HEK293 (cell line): ENCODE measurements at regions not wholly inside any gene's neighbourhood (a gene's known extent, or its start where the extent isn't known, plus 50 kb on each side); places are given as distances from the start of the nearest gene placed in this dataset.

Experiments used
- CTCF ChIA-PET: fragments of 350-600 bp; formaldehyde crosslinking; extraction: SDS; loops from one replicate; lab custom pipeline; 2021; ENCODE audit warnings: antibody characterized with exemption; lab: Yijun Ruan, JAX
- POLR2A ChIA-PET: fragments of 300-600 bp; formaldehyde crosslinking; extraction: SDS; loops from one replicate; lab custom pipeline; 2020; ENCODE audit warnings: antibody characterized with exemption, inconsistent platforms; lab: Yijun Ruan, JAX
- H3K27ac ChIP-seq: fragments of 200-500 bp; sonication (Bioruptor generic); 2 replicates; pipeline ENCODE4 v1.5.1; 2014; ENCODE audit warnings: low read depth, low read length, control low read depth, inconsistent platforms; ENCODE audit errors: extremely low read depth
- H3K36me3 ChIP-seq, 2 experiments: fragments of 200-500 bp in 1 of 2; sonication (Bioruptor generic) in 1 of 2; 1 replicate in 1 of 2; 2 replicates in 1 of 2; pipeline ENCODE4 v1.5.1; 2014 to 2017; ENCODE audit warnings: inconsistent platforms in 2 of 2, low read length in 2 of 2; ENCODE audit not compliant: control insufficient read depth in 2 of 2, insufficient read depth in 1 of 2
- H3K4me1 ChIP-seq: fragments of 200-500 bp; sonication (Bioruptor generic); 2 replicates; pipeline ENCODE4 v1.5.1; 2014; ENCODE audit warnings: mild to moderate bottlenecking, low read length, inconsistent platforms; ENCODE audit not compliant: control insufficient read depth, insufficient read depth
- H3K4me3 ChIP-seq: 2 replicates; pipeline ENCODE4 v1.5.1; 2011; ENCODE audit warnings: low read depth, mild to moderate bottlenecking, control low read depth, low read length, moderate library complexity
- H3K9me3 ChIP-seq: fragments of 200-500 bp; sonication (Bioruptor generic); 2 replicates; pipeline ENCODE4 v1.5.1; 2014; ENCODE audit warnings: low read depth, low read length, inconsistent platforms; ENCODE audit not compliant: control insufficient read depth, insufficient read depth
- MYNN ChIP-seq: fragments of 450-650 bp; formaldehyde crosslinking; IDR thresholded peaks from 2 replicates; pipeline ENCODE4 v1.5.1; 2016; ENCODE audit warnings: missing biosample characterization, missing genetic modification characterization, borderline replicate concordance
- PRDM1 ChIP-seq: fragments of 450-650 bp; formaldehyde crosslinking; IDR thresholded peaks from 2 replicates; pipeline ENCODE4; 2016; ENCODE audit warnings: missing biosample characterization, missing genetic modification characterization
- RBAK ChIP-seq: fragments of 450-650 bp; formaldehyde crosslinking; IDR thresholded peaks from 2 replicates; pipeline ENCODE4 v1.5.1; 2016; ENCODE audit warnings: missing biosample characterization, missing genetic modification characterization
- REPIN1 ChIP-seq: fragments of 450-650 bp; formaldehyde crosslinking; IDR thresholded peaks from 2 replicates; pipeline ENCODE4 v1.5.1; 2017; ENCODE audit warnings: missing biosample characterization, missing genetic modification characterization, low read depth
- YY1 ChIP-seq: fragments of 450-650 bp; formaldehyde crosslinking; IDR thresholded peaks from 2 replicates; pipeline ENCODE4 v1.5.1; 2018; ENCODE audit warnings: missing biosample characterization, missing genetic modification characterization
- YY2 ChIP-seq: fragments of 450-650 bp; formaldehyde crosslinking; IDR thresholded peaks from 2 replicates; pipeline ENCODE4 v1.5.1; 2016; ENCODE audit warnings: missing biosample characterization, missing genetic modification characterization
- ZBTB1 ChIP-seq: fragments of 450-650 bp; formaldehyde crosslinking; IDR thresholded peaks from 2 replicates; pipeline ENCODE4 v1.5.1; 2016; ENCODE audit warnings: missing biosample characterization, missing genetic modification characterization
- ZBTB7A ChIP-seq: fragments of 450-650 bp; formaldehyde crosslinking; IDR thresholded peaks from 2 replicates; pipeline ENCODE4 v1.5.1; 2016; ENCODE audit warnings: low read depth, missing biosample characterization, missing genetic modification characterization
- ZFP69B ChIP-seq: fragments of 450-650 bp; formaldehyde crosslinking; IDR thresholded peaks from 2 replicates; pipeline ENCODE4 v1.5.1; 2016; ENCODE audit warnings: missing biosample characterization, missing genetic modification characterization
- ZNF148 ChIP-seq: fragments of 450-650 bp; formaldehyde crosslinking; IDR thresholded peaks from 2 replicates; pipeline ENCODE4 v1.5.0; 2017; ENCODE audit warnings: missing biosample characterization, missing genetic modification characterization, borderline replicate concordance
- ZNF155 ChIP-seq: fragments of 450-650 bp; formaldehyde crosslinking; IDR thresholded peaks from 2 replicates; pipeline ENCODE4 v1.5.1; 2016; ENCODE audit warnings: missing biosample characterization, missing genetic modification characterization
- ZNF223 ChIP-seq: fragments of 450-650 bp; formaldehyde crosslinking; IDR thresholded peaks from 2 replicates; pipeline ENCODE4 v1.5.1; 2016; ENCODE audit warnings: missing biosample characterization, missing genetic modification characterization
- ZNF239 ChIP-seq: fragments of 450-650 bp; formaldehyde crosslinking; IDR thresholded peaks from 2 replicates; pipeline ENCODE4 v1.5.1; 2016; ENCODE audit warnings: missing biosample characterization, missing genetic modification characterization
- ZNF24 ChIP-seq: fragments of 450-650 bp; formaldehyde crosslinking; IDR thresholded peaks from 2 replicates; pipeline ENCODE4 v1.5.1; 2016; ENCODE audit warnings: missing biosample characterization, missing genetic modification characterization
- ZNF433 ChIP-seq: fragments of 450-650 bp; formaldehyde crosslinking; IDR thresholded peaks from 2 replicates; pipeline ENCODE4 v1.5.1; 2016; ENCODE audit warnings: missing biosample characterization, missing genetic modification characterization, low read depth
- ZNF548 ChIP-seq: fragments of 450-650 bp; formaldehyde crosslinking; IDR thresholded peaks from 2 replicates; pipeline ENCODE4 v1.5.1; 2016; ENCODE audit warnings: missing biosample characterization, missing genetic modification characterization
- ZNF555 ChIP-seq: fragments of 450-650 bp; formaldehyde crosslinking; conservative IDR thresholded peaks from 2 replicates; pipeline ENCODE4 v1.5.1; 2017; ENCODE audit warnings: missing biosample characterization, mild to moderate bottlenecking, missing genetic modification characterization, inconsistent platforms
- ZNF610 ChIP-seq: fragments of 450-650 bp; formaldehyde crosslinking; IDR thresholded peaks from 2 replicates; pipeline ENCODE4 v1.5.1; 2016; ENCODE audit warnings: missing biosample characterization, missing genetic modification characterization, borderline replicate concordance
- ZNF791 ChIP-seq: fragments of 450-650 bp; formaldehyde crosslinking; IDR thresholded peaks from 2 replicates; pipeline ENCODE4 v1.5.1; 2016; ENCODE audit warnings: missing biosample characterization, missing genetic modification characterization
- TF ChIP-seq, protein P1 (sequence below): fragments of 450-650 bp; formaldehyde crosslinking; IDR thresholded peaks from 2 replicates; pipeline ENCODE4 v1.5.1; 2017; ENCODE audit warnings: missing biosample characterization, mild to moderate bottlenecking, missing genetic modification characterization, moderate library complexity
- TF ChIP-seq, protein P2 (sequence below): fragments of 450-650 bp; formaldehyde crosslinking; IDR thresholded peaks from 2 replicates; pipeline ENCODE4 v1.5.1; 2017; ENCODE audit warnings: missing biosample characterization, missing genetic modification characterization

DNA sequence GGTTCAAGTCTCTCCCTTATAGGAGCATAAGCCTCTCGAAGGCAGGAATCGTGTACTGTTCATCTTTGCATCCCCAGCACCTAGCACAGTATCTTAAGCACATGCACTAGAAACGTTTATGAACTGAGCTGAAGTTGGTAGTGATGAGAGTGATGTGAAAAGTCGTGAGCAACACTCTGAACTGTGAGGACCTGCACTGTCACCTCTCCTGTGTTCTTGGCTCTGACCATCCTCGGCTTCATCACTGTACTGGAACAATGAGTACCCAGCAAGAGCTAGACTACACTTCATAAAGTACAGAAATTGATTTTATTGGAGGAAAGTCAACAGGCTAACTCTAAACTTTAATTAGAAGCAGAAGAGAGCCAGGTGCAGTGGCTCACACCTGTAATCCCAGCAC lies 473.6 kb downstream of the BCAT1 start:
- Histone ChIP-seq H3K4me1 (peaks cover 12% of the 10 kb centered on the region), H3K27ac (no peak overlapping the region), H3K9me3 (no peaks in the 10 kb centered on the region)
- POLR2A ChIA-PET: no interaction called here
- TF ChIP-seq YY2 (no peak), REPIN1 (tag by site-specific recombination) (no peak), PRDM1 (no peak), ZNF24 (tag by site-specific recombination) (no peak), ZFP69B (tag by site-specific recombination) (no peak), ZNF791 (tag by site-specific recombination) (no peak), ZNF155 (tag by site-specific recombination) (no peak), ZNF239 (tag by site-specific recombination) (no peak), ZNF610 (no peak), ZBTB1 (tag by site-specific recombination) (no peak)
- TF ChIP-seq, protein P1, sequence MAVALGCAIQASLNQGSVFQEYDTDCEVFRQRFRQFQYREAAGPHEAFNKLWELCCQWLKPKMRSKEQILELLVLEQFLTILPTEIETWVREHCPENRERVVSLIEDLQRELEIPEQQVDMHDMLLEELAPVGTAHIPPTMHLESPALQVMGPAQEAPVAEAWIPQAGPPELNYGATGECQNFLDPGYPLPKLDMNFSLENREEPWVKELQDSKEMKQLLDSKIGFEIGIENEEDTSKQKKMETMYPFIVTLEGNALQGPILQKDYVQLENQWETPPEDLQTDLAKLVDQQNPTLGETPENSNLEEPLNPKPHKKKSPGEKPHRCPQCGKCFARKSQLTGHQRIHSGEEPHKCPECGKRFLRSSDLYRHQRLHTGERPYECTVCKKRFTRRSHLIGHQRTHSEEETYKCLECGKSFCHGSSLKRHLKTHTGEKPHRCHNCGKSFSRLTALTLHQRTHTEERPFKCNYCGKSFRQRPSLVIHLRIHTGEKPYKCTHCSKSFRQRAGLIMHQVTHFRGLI (tag by site-specific recombination): no peak
- TF ChIP-seq, all 188 proteins: peak for 0
- Histone ChIP-seq H3K36me3 (no peaks in the 10 kb centered on the region), H3K4me3 (no peak overlapping the region)
- CTCF ChIA-PET: no interaction called here

- Histone ChIP-seq H3K27ac (no peak overlapping the region), H3K4me1 (peaks cover 3% of the 10 kb centered on the region), H3K9me3 (no peaks in the 10 kb centered on the region), H3K4me3 (no peak overlapping the region), H3K36me3 (no peaks in the 10 kb centered on the region)
- CTCF ChIA-PET: interaction anchor here (1.0 kb wide), 1 partner anchor 104 kb away, joined by 3 read pairs; no protein-coding TSS in a partner anchor
- POLR2A ChIA-PET: no interaction called here
- TF ChIP-seq, protein P2, sequence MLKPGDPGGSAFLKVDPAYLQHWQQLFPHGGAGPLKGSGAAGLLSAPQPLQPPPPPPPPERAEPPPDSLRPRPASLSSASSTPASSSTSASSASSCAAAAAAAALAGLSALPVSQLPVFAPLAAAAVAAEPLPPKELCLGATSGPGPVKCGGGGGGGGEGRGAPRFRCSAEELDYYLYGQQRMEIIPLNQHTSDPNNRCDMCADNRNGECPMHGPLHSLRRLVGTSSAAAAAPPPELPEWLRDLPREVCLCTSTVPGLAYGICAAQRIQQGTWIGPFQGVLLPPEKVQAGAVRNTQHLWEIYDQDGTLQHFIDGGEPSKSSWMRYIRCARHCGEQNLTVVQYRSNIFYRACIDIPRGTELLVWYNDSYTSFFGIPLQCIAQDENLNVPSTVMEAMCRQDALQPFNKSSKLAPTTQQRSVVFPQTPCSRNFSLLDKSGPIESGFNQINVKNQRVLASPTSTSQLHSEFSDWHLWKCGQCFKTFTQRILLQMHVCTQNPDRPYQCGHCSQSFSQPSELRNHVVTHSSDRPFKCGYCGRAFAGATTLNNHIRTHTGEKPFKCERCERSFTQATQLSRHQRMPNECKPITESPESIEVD (tag by site-specific recombination): no peak
- no peak for TF ChIP-seq MYNN
- TF ChIP-seq RBAK (tag by site-specific recombination): no peak
- TF ChIP-seq ZNF548 (tag by site-specific recombination): no peak
- no peak for TF ChIP-seq ZNF555
- TF ChIP-seq ZNF223: no peak
- no peak for TF ChIP-seq YY1 (tag by site-specific recombination)
- TF ChIP-seq ZBTB7A (tag by site-specific recombination): no peak
- no peak for TF ChIP-seq ZNF433 (tag by site-specific recombination)
- no peak for TF ChIP-seq ZNF148 (tag by site-specific recombination)
Measured at GRCh38 chr12:24473097-24473496, 475.8 kb downstream of the BCAT1 start.
